GM08714 (cell line): ENCODE measurements at regions not wholly inside any gene's neighbourhood (a gene's known extent, or its start where the extent isn't known, plus 50 kb on each side); places are given as distances from the start of the nearest gene placed in this dataset.
A peak's percentile ranks its signal among the peaks of the same experiment; 100 is the strongest.

ENCODE experiments used
- H3K4me3 ChIP-seq: fragments of 200-500 bp; sonication (Bioruptor generic); 2 replicates; pipeline ENCODE4 v1.5.1; 2014; ENCODE audit warnings: mild to moderate bottlenecking, low read length, inconsistent platforms
- ZNF274 ChIP-seq: IDR thresholded peaks from 2 replicates; pipeline ENCODE4 v1.6.1; 2012; ENCODE audit warnings: mild to moderate bottlenecking, low read depth, low read length

DNA sequence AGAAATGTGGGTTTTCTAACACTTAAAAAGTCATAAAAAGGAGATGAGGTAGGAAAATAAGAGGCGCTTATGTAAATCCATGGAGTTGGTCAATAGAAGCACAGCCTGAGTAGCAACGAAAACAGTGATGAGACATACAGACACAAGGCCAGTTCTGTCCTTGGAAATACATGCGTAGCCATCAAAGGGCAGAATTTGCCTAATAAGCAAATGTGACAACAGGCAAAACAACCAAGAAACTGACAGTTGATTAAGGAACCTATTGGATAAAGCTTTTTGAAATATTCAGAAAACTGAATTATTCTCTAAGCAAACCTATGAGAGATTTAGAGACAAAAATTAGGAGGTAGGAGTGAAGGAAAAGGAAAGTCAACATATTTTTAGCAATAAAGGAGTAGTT lies 586.3 kb downstream of the PLCL1 start:
- TF ChIP-seq ZNF274, result no peak

DNA sequence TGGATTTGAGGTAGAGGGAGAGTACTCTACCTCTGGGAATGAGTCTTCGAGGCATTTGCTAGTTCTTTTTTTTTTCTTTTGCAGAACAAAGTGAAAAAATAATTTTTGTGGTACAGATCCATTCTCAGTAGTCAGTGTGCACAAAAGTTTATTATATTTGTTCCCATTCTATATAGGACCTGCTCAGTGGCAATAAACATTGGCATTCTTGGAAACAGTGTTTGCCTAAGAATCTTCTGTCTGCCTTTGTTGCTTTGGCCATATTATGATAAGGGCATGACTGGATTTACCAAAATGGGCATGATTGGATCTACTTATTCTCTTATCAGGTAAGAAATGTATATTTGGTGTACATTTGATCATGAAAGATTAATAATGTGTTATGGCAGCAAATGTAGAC lies 583.3 kb downstream of the PLCL1 start:
- TF ChIP-seq ZNF274, result no peak

More for the DNA sequence above, 586.3 kb downstream of the PLCL1 start:
- no peak overlapping the region for H3K4me3 ChIP-seq

DNA sequence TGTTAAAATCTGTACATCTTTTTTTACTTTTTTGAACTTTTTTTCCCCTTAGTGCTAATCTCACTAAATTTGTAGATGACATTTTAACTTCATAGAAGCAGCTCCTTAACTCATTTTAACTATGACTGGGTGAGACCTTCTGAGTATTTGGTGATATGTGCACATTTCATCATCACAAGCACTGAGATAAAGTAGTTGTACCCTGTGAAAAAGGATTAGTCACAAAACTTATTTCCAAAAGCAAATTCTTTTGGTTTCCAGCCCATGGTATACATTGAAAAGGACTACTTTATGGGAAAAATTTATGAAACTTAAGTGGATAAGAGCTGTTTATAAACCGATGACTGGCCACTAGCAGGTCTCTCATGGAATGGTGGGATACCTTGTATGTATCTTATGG lies 581.5 kb downstream of the PLCL1 start:
- TF ChIP-seq ZNF274, result no peak
- no peak overlapping the region for H3K4me3 ChIP-seq

More for the DNA sequence above, 583.3 kb downstream of the PLCL1 start:
- no peak overlapping the region for H3K4me3 ChIP-seq

DNA sequence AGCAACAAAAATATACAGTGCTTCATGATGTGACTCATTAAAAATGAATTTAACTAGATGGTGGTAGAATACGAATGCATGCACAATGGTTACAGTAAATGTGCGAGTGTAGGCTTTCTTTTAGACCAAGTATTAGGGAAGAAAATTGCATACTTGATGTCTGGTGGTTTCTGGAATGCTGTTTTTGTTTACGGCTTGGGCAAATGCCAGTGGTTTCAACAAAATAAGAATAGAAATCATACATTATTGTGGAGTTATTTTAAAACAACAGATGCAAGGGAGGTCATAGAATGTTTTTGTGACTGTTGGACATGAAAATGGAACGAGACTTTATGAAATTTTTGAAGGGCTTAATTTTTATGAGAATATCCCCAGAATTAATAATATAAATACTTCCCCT lies 580.9 kb downstream of the PLCL1 start:
- TF ChIP-seq ZNF274, result no peak
- H3K4me3 ChIP-seq, result no peak overlapping the region

DNA sequence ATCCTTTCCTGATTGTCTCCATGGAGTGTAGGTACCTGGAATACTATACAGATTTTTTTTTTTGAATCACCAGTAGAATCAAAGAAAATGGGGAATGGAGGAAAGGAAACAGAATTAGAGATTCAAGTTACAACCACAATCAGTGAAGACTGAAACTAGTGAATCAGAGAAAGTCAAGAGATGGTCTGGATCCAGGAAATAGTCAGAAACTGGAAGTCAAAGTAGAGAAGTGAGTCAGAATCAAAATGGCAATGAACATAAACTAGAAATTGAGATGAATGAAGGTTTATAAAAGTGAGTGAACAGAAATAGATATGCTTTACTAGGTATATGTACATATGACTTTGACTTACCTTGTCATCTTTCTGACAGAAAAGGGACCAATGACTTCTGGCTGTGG lies 579.0 kb downstream of the PLCL1 start:
- no peak overlapping the region for H3K4me3 ChIP-seq
- TF ChIP-seq ZNF274, result no peak

DNA sequence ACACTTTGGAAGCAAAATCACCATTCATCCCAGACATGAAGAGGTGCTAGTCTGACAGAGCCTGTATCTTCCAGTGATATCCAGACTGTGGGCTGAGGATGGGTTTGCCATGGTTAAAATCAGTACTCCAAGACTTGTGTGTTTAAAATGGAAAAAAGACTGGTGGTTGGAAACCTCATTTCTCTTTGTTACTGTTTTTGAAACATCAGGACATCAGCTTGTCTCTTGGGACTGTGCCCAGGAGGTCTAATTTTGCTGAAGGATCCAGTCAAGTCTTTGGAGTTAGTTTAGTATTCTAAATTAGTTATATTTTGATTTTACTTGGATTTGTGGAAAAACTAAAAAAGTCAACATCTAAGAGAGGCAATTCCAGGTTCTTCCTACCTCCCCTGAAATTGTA lies 578.4 kb downstream of the PLCL1 start:
- no peak for TF ChIP-seq ZNF274
- no peak overlapping the region for H3K4me3 ChIP-seq

DNA sequence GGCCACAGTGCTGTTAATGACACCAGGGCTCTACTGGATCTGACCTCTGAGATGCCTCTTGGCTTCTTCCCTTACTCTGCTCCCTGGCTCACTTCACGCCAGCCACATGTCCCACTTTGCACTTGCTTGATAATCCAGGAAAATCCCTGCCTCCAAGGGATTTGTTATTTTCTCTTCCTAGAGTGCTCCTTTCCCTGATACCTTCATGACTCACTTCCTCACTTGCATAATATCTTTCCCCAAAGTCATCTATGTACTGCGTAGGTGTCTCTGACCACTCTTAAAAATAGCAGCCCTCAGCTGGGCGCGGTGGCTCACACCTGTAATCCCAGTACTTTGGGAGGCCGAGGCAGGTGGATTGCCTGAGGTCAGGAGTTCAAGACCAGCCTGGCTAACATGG lies 572.3 kb downstream of the PLCL1 start:
- TF ChIP-seq ZNF274, result no peak
- H3K4me3 ChIP-seq, result no peak overlapping the region

DNA sequence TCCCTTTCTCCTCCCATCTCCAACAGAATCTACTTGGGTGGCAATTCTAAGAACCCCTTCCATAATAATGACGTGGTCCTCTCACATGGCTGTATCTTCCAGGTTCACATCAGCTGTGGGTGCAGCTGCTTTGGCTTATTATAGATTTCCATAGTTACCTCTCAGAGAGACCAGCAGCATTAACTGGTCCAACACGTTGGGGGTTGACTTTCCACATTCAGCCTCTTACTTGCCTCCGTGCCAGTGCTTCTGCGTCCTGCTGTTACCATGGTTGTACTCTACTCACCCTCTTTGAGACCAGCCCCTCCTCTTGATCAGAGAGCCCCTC lies 570.7 kb downstream of the PLCL1 start:
- no peak for TF ChIP-seq ZNF274
- H3K4me3 ChIP-seq, result no peak overlapping the region

DNA sequence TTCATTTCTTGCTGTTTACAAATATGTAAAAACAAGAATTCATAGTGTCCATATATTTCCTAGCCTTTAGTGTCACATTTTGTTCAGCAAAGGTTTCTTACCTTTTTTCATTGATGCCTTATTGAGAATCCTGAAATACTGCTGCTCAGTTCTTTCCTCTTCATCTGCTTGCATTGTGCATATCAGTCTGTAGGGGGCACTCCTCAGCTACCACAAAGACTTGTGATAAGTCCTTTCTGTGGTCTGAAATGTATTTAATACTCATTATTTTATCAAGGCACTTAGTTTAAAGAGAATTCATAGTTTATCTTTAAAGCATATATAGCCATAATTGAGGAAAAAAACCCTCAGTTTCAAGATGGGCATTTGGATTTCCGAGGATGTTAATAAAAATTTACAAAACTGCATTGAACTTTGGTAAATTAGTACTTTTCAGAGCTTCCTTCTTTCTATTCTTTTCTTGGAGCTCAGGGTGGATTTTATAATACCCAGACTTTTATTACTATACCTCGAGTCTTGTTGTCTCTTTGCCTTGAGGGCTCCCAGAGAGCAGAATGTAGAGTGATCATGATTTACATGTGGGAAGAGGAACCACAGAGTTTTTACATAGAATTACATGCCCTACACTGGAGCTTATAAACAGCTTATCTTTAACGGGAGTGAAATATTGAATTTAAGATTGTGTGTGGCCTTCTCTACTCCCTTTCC lies 570.1 kb downstream of the PLCL1 start:
- H3K4me3 ChIP-seq, result no peak overlapping the region
- no peak for TF ChIP-seq ZNF274

DNA sequence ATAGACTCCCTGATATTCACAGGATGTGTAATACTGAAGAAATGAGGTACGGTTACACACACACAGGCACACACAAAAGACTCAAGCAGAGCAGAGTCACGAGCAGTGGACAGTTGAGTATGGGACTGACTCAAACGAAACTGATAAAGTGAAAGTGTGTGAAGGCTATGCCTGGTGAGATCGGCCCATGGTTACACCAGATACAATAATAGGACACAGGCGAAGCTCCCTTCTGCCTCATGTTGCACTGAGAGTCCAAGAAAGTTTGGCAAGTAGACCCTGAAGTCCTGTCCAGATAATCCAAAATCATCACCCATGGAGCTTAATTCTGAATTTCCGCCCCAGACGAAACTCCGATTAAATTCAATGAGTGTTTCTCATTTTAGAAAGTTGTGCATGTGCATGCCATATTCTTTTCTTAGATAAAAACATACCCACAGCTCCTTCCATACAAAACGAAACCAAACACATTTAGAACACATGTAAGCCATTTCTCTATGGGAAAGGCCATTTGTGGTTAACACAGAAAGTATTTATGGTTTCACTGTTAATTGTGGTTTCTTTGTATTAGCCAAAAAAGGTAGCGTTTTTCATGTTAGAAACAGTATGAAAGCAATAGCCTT lies 567.6 kb downstream of the PLCL1 start:
- TF ChIP-seq ZNF274, result no peak
- H3K4me3 ChIP-seq, result peak overlapping the region; percentile 51; the same call in 1 of the 2 replicates

DNA sequence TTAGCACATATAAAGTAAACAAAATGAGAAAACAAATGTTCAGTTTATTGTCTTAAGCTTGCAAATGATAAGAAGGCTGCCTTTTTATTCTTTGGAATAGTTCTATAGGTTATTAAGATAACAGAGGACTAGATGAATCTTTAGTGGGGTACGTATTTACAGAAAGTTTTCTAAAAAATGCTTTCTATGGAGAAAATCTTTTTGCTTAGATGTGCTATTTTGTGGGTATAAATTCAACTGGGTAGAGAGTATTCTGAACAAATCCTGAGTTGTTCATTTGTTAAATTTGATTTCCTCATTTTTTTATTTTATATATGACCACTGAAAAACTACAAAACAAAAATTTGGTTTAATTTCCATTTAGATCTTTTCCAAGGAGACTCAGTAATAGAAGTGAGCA lies 566.9 kb downstream of the PLCL1 start:
- no peak overlapping the region for H3K4me3 ChIP-seq
- no peak for TF ChIP-seq ZNF274

DNA sequence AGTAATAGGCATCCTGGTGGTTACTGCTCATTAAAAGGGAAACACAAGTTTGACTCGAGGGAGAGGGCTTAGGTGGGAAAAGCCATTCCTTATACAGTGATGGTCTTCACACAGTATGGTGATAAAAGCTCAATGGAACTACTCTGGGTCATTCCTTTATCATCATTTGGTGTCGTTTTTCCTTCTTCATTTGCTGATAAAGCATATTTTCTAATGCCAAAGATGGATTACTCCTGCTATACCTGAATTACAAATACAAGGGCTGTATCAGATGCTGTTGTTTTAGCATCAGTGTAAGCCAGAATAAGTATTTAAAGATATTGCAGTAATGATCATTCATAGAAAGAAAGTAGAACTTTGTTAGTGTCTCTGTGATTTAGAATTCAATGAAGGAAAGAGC lies 563.7 kb downstream of the PLCL1 start:
- H3K4me3 ChIP-seq, result no peak overlapping the region
- TF ChIP-seq ZNF274, result no peak

DNA sequence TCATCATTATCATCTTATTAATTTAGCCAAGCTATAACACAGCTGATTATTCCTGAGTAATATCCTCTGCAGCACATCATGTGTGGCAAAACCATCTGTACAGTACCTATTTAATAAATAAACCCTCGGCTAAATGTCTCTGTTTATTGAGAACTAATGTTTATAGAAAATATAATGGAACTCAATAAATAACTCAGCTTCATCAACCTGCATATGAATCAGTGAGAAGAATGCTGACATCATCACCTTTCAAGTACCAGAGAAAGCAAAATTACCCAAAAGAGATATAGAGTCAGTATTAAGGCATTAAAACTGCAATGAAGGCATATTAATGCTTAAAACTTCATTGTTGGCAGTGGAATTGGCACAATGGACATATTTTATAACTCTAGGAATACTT lies 558.3 kb downstream of the PLCL1 start:
- no peak overlapping the region for H3K4me3 ChIP-seq
- no peak for TF ChIP-seq ZNF274

DNA sequence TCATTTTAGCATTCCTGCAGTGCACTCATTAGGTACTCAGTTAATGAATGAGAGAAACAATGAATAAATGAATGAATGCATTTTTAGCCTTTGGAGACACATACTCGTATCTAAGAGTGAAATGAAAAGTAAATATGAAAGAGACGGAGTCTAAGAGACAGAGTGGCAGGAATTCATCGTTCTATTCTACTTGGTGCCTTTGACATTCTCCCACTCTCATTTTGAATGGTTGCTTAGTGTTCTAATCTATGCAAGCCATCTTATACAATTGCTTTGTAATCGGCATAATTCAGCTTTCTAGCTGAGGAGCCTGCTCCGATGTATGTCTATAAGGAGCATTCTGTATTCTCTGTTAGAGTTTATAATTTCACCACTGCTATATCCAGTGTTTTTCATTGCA lies 554.9 kb downstream of the PLCL1 start:
- H3K4me3 ChIP-seq, result no peak overlapping the region
- no peak for TF ChIP-seq ZNF274

DNA sequence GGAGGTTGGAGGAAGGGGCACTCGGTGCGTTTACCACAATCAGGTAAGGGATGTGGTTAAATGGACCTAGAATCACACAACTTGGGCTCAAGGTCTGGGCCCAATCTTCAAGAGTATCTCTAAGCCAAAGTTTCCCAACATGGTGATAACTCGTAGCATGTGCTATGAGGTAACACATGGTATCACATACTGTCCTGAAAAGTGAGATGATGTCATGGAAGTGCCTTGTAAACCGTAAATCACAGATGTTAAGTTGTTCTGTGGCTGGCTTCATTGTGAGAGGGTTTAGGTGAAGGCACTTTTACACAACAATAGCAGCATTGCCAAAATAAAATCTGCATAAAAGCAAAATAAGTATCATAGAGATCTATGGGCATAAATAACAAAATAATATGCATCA lies 551.8 kb downstream of the PLCL1 start:
- no peak overlapping the region for H3K4me3 ChIP-seq
- no peak for TF ChIP-seq ZNF274

DNA sequence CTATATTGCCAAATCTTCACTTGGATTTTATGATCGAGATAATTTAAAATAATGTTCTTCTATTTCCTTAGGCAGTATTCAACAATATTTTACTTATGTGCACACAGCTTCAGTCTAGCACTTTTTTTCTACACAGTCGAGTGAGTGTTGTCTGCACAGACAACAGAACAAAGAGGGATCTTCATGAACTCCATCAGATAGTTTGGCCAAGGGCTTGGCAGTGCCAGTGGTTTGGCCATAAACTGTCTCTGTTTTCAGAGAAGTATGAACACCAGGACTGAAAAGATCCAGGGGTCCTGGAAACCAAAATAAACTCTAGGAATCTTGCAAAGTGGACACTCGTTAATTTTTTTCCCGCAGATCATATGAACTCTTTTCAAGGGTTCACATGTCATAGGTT lies 547.3 kb downstream of the PLCL1 start:
- TF ChIP-seq ZNF274, result no peak
- H3K4me3 ChIP-seq, result no peak overlapping the region
